Cardiac muscle cell (in vitro differentiated cells and primary cell): ENCODE measurements at regions not wholly inside any gene's neighbourhood (a gene's known extent, or its start where the extent isn't known, plus 50 kb on each side); places are given as distances from the start of the nearest gene placed in this dataset.

Experiments used
- DNase-seq, 2 donors: peaks; one replicate each; pipeline versions ENCODE4 v3.0.0 to v3.0.0-alpha.2; 2010 to 2017; ENCODE audit warnings: low read depth in 1 of 2, low spot score in 1 of 2
- H3K27ac ChIP-seq: fragments of 200-600 bp; sonication (generic); 2 replicates; pipeline ENCODE4 v1.5.1; 2016
- H3K27me3 ChIP-seq: fragments of 200-600 bp; sonication (generic); 2 replicates; pipeline ENCODE4 v1.6.0; 2016; ENCODE audit warnings: control low read depth
- H3K36me3 ChIP-seq: fragments of 200-600 bp; sonication (generic); 2 replicates; pipeline ENCODE4 v1.5.1; 2016; ENCODE audit warnings: control low read depth
- H3K4me1 ChIP-seq: fragments of 200-600 bp; sonication (generic); 2 replicates; pipeline ENCODE4 v1.8.1; 2017; ENCODE audit warnings: low read depth, mild to moderate bottlenecking, mixed run types
- H3K4me3 ChIP-seq: fragments of 200-600 bp; sonication (generic); 2 replicates; pipeline ENCODE4 v1.5.1; 2016; ENCODE audit warnings: mild to moderate bottlenecking
- H3K9me3 ChIP-seq: fragments of 200-600 bp; sonication (generic); 2 replicates; pipeline ENCODE4 v1.5.1; 2017; ENCODE audit warnings: low read depth, mild to moderate bottlenecking, control low read depth
- TF ChIP-seq, protein P1 (sequence below): IDR thresholded peaks from 2 replicates; pipeline ENCODE4 v1.5.1; 2012; ENCODE audit warnings: low read depth, mild to moderate bottlenecking, low read length

DNA sequence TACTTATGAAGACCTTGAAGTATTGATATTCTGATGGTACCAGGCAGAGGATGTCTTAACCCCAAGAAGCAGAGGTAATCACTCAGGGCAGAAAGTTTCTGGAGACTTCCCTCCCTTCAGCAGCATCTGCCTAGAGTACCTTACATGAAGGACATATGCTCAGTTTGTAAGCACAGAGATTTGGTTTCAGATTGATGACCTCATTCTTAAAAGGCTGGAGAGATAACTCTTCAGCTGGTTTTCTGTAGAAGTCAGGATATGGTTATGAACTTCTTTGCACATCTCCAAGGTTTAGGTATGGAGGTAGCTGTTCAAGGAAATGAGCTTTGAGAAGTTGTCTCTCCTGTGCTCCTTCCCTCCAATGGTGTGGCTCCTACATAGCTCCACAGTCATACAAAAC lies 148.7 kb downstream of the HHIPL2 start:
- no peaks in the 10 kb centered on the region for H3K9me3 ChIP-seq
- DNase-seq: no peak
- no peak overlapping the region for H3K4me3 ChIP-seq
- TF ChIP-seq, protein P1, sequence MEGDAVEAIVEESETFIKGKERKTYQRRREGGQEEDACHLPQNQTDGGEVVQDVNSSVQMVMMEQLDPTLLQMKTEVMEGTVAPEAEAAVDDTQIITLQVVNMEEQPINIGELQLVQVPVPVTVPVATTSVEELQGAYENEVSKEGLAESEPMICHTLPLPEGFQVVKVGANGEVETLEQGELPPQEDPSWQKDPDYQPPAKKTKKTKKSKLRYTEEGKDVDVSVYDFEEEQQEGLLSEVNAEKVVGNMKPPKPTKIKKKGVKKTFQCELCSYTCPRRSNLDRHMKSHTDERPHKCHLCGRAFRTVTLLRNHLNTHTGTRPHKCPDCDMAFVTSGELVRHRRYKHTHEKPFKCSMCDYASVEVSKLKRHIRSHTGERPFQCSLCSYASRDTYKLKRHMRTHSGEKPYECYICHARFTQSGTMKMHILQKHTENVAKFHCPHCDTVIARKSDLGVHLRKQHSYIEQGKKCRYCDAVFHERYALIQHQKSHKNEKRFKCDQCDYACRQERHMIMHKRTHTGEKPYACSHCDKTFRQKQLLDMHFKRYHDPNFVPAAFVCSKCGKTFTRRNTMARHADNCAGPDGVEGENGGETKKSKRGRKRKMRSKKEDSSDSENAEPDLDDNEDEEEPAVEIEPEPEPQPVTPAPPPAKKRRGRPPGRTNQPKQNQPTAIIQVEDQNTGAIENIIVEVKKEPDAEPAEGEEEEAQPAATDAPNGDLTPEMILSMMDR: no peak
- H3K4me1 ChIP-seq: no peaks in the 10 kb centered on the region
- no peaks in the 10 kb centered on the region for H3K36me3 ChIP-seq
- H3K27ac ChIP-seq: no peak overlapping the region
- no peaks in the 10 kb centered on the region for H3K27me3 ChIP-seq

DNA sequence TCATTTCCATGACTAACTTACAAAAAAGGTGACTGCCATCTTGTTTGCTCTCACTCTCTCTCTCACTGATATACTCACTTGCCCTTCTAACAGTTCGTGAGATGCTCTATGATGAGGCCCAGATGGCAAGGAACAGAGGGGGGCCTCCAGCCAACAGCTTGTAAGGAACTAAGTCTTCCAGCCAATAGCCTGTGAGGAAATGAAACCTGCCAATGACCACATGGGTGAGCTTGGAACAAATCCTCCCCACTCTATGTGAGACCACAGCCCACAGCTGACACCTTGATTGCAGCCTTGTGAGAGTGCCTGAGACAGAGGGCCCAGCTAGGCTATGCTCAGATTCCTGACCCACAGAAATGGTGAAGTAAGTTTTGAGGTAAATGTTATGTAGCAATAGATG lies 153.7 kb downstream of the HHIPL2 start:
- Histone ChIP-seq H3K27ac (no peak overlapping the region), H3K36me3 (no peaks in the 10 kb centered on the region), H3K27me3 (no peaks in the 10 kb centered on the region), H3K4me1 (no peaks in the 10 kb centered on the region), H3K9me3 (no peaks in the 10 kb centered on the region), H3K4me3 (no peak overlapping the region)
- DNase-seq: no peak
- TF ChIP-seq, protein P1: no peak

DNA sequence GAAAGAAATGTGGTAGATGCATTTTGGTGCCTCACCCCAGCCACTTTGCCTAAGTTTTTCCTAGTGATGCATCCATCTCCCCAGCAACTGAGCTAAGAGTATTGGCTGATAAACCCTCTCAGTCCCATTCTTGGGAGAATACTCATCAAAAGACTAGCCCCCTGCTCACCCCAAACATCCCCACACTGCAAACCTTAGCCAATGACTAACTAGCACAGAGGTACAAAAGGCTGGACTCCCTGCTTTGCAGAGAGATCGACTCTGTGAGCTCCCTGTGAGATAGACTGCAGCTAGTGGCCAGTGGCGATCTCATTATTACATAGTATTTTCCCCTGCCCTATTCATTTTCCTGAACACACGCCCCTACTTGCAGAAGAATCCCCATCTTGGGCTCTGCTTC lies 155.3 kb downstream of the HHIPL2 start:
- Histone ChIP-seq H3K27ac (no peak overlapping the region), H3K27me3 (no peaks in the 10 kb centered on the region), H3K36me3 (no peaks in the 10 kb centered on the region), H3K4me3 (no peak overlapping the region), H3K4me1 (no peaks in the 10 kb centered on the region), H3K9me3 (no peaks in the 10 kb centered on the region)
- no peak for DNase-seq
- TF ChIP-seq, protein P1: no peak

DNA sequence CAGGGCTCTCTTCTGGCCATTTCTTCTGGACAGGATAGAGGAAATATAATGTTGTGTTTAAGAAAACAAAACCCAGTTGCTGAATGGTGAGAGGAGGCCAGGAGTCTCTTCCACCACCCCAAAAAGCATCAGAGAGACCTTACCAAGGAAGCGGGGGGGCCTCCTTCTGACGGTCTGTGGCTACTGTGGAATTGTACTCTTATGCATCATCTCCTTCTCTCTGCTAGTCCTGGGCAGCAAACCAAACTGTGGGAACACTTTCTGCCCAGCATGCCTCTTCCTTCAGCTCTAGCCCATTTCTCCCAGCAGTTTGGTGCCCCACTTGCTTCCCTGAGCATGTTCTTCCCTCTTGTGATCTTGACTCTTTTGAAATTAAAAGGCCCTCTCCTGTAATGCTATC lies 157.7 kb downstream of the HHIPL2 start:
- H3K9me3 ChIP-seq: no peaks in the 10 kb centered on the region
- no peak overlapping the region for H3K27ac ChIP-seq
- no peak overlapping the region for H3K4me3 ChIP-seq
- H3K27me3 ChIP-seq: no peaks in the 10 kb centered on the region
- H3K36me3 ChIP-seq: no peaks in the 10 kb centered on the region
- TF ChIP-seq, protein P1: no peak
- no peaks in the 10 kb centered on the region for H3K4me1 ChIP-seq
- no peak for DNase-seq

DNA sequence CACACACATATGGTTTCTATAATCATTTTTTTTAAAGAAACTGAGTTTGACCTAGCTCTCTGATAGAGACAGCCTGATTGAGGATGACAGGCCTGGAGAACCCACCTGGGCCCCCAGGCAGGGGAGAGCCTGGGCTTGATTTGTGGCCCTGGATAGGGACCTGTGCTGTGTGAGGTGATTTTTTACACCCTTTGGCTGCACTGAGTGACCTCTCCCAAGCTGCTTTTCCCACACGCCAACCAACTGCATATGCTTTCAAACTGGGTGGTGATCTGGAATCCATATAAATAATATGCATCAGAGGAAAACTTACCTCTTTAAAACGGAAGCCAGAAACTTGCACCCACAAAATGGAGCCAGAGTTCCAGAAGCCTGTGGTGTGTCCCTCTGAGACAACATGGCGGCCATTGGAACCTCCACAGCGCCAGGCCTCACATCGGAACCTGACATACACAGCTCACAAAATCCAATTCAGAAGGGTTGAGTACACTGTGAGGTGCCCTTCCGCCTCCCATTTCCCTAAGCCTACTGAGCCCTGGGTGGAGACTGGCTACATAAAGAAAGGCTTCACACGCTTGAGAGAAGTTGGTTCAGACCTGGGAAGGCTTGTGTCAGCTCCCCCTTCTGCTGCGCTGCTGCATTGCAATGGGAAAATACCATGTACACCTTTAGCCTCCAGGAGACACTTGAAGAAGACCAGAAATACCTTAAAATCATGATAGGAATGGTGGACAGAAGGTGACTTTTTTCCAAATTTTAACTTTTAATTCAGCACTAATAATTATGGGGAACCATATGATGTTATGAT lies 160.7 kb downstream of the HHIPL2 start:
- Histone ChIP-seq H3K4me3 (no peak overlapping the region), H3K27ac (no peak overlapping the region), H3K36me3 (no peaks in the 10 kb centered on the region), H3K4me1 (no peaks in the 10 kb centered on the region), H3K27me3 (no peaks in the 10 kb centered on the region), H3K9me3 (no peaks in the 10 kb centered on the region)
- peak; percentile 2 to 23 for DNase-seq
- TF ChIP-seq, protein P1: no peak
